Fibroblast of the aortic adventitia (primary cell): ENCODE measurements at regions not wholly inside any gene's neighbourhood (a gene's known extent, or its start where the extent isn't known, plus 50 kb on each side); places are given as distances from the start of the nearest gene placed in this dataset.
"Not testable (repeated sequence)": the region's sequence is repeated elsewhere in the genome, so short reads cannot be mapped to it uniquely, and the experiment has no call there.

Experiments used
- DNase-seq: peaks from one replicate; pipeline ENCODE4 v3.0.0-alpha.2; 2010; ENCODE audit warnings: low read depth
- H3K4me3 ChIP-seq: 2 replicates; pipeline ENCODE4 v1.5.1; 2011; ENCODE audit warnings: low read depth, mild to moderate bottlenecking, control low read depth, low read length, moderate library complexity
- CTCF ChIP-seq: IDR thresholded peaks from 2 replicates; pipeline ENCODE4 v1.5.1; 2011; ENCODE audit warnings: mild to moderate bottlenecking, low read length, control low read depth, inconsistent platforms; ENCODE audit not compliant: insufficient read depth

GRCh38 chr18:5029592-5029991, 167.5 kb downstream of the AKAIN1 start:
- DNase-seq = no peak
- no peak for TF ChIP-seq CTCF
- H3K4me3 ChIP-seq = no peak overlapping the region

GRCh38 chr18:5024741-5025140, 172.3 kb downstream of the AKAIN1 start:
- H3K4me3 ChIP-seq = no peak overlapping the region
- no peak for DNase-seq
- TF ChIP-seq CTCF = no peak

GRCh38 chr18:5021558-5021957, 175.5 kb downstream of the AKAIN1 start:
- no peak for TF ChIP-seq CTCF
- no peak overlapping the region for H3K4me3 ChIP-seq
- DNase-seq = no peak

- no peak for TF ChIP-seq CTCF
- no peak overlapping the region for H3K4me3 ChIP-seq
- no peak for DNase-seq
These were observed 181.8 kb downstream of the AKAIN1 start for GRCh38 chr18:5015213-5015612.

- DNase-seq, H3K4me3 ChIP-seq: not testable (repeated sequence)
These were observed 192.8 kb downstream of the AKAIN1 start for GRCh38 chr18:5004031-5004820.

- no peak for DNase-seq
- H3K4me3 ChIP-seq = no peak overlapping the region
- TF ChIP-seq CTCF = no peak
These were observed 202.3 kb downstream of the AKAIN1 start for GRCh38 chr18:4994710-4995109.

- H3K4me3 ChIP-seq = no peak overlapping the region
- DNase-seq = no peak
- no peak for TF ChIP-seq CTCF
These were observed 209.3 kb downstream of the AKAIN1 start for GRCh38 chr18:4987452-4988405.
